Sigmoid colon (tissue), 6 donors: ENCODE measurements at regions not wholly inside any gene's neighbourhood (a gene's known extent, or its start where the extent isn't known, plus 50 kb on each side); places are given as distances from the start of the nearest gene placed in this dataset.

Source experiments
- DNase-seq: peaks from one replicate; pipeline ENCODE4 v3.0.0-alpha.2; 2019
- H3K27ac ChIP-seq, 4 donors: fragments of 200-600 bp; sonication (generic); one replicate each; pipeline ENCODE4 v1.5.1; 2016 to 2019; ENCODE audit warnings: mild to moderate bottlenecking in 1 of 4
- H3K27me3 ChIP-seq, 3 donors: fragments of 200-600 bp; sonication (generic); one replicate each; pipeline ENCODE4 v1.5.1; 2019; ENCODE audit warnings: mild to moderate bottlenecking in 1 of 3
- H3K36me3 ChIP-seq, 4 donors: fragments of 200-600 bp; sonication (generic); one replicate each; pipeline ENCODE4 v1.5.1; 2016 to 2019
- H3K4me1 ChIP-seq, 4 donors: fragments of 200-600 bp; sonication (generic); one replicate each; pipeline ENCODE4 v1.5.1; 2017 to 2019
- H3K4me3 ChIP-seq, 4 donors: fragments of 200-600 bp; sonication (generic); one replicate each; pipeline ENCODE4 v1.5.1; 2017 to 2019; ENCODE audit warnings: mild to moderate bottlenecking in 2 of 4, moderate library complexity in 1 of 4
- H3K9me3 ChIP-seq, 4 donors: fragments of 200-600 bp in 3 of 4; sonication (generic) in 3 of 4; one replicate each; pipeline versions ENCODE4 v1.5.1 to v1.6.1; 2013 to 2019
- CTCF ChIP-seq, 4 experiments: fragments of 450-650 bp in 3 of 4; fragments of 200-600 bp in 1 of 4; IDR thresholded peaks; one replicate each; pipeline ENCODE4 v1.5.1; 2016 to 2019; ENCODE audit warnings: antibody characterized with exemption in 4 of 4, mild to moderate bottlenecking in 3 of 4, moderate library complexity in 2 of 4
- EP300 ChIP-seq, 4 donors: sonication (generic); formaldehyde crosslinking; IDR thresholded peaks; one replicate each; pipeline ENCODE4 v1.6.1; 2017; ENCODE audit warnings: antibody characterized with exemption in 4 of 4
- POLR2A ChIP-seq, 2 donors: fragments of 450-650 bp; IDR thresholded peaks; one replicate each; pipeline ENCODE4 v1.6.1; 2016; ENCODE audit warnings: antibody characterized with exemption in 2 of 2, mild to moderate bottlenecking in 2 of 2, moderate library complexity in 2 of 2
- POLR2AphosphoS5 ChIP-seq, 4 donors: sonication (generic); formaldehyde crosslinking; IDR thresholded peaks; one replicate each; pipeline ENCODE4 v1.6.1; 2017; ENCODE audit warnings: antibody characterized with exemption in 4 of 4
- WGBS, 2 donors: extraction: QIAGEN DNeasy Blood & Tissue Kit; methylation state at CpG; one replicate each; pipeline ENCODE4 v1.1.7; 2013; 5-methylcytosine and 5-hydroxymethylcytosine counted together
- intact Hi-C: fragments of 100-400 bp; cut with DNase I; formaldehyde crosslinking; loops from one replicate; pipeline ENCODE4 v1.15.1; 2023
- donor health status: healthy with polysubstance abuse.
- donor health status: healthy.

GRCh38 chr2:62349788-62350187, 153.9 kb downstream of the B3GNT2 start:
- H3K27me3 ChIP-seq: no peaks in the 10 kb centered on the region
- H3K4me3 ChIP-seq: no peak overlapping the region
- no peak for DNase-seq
- no peaks in the 10 kb centered on the region for H3K4me1 ChIP-seq
- no peaks in the 10 kb centered on the region for H3K36me3 ChIP-seq
- peaks cover 0 to 5% (median 0%) of the 10 kb centered on the region in 4 donors for H3K9me3 ChIP-seq
- H3K27ac ChIP-seq: no peak overlapping the region
- intact Hi-C loops: no loop called here
- no peak for TF ChIP-seq EP300 (IDR thresholded peaks at IDR 0.05)
- TF ChIP-seq POLR2A (IDR thresholded peaks at IDR 0.05): no peak
- TF ChIP-seq CTCF (IDR thresholded peaks at IDR 0.05): no peak
- TF ChIP-seq POLR2AphosphoS5 (IDR thresholded peaks at IDR 0.05): no peak
- WGBS, 2 donors: 92 to 96% methylated on average over 6 of the region's 6 CpGs

- DNase-seq: no peak
- Histone ChIP-seq H3K27ac (no peak overlapping the region), H3K27me3 (no peaks in the 10 kb centered on the region), H3K4me3 (no peak overlapping the region), H3K36me3 (no peaks in the 10 kb centered on the region), H3K9me3 (peaks cover 0 to 5% (median 0%) of the 10 kb centered on the region in 4 donors), H3K4me1 (no peaks in the 10 kb centered on the region)
- WGBS, 2 donors: 78 to 89% methylated on average over 1 of the region's 1 CpG
- TF ChIP-seq POLR2A (IDR thresholded peaks at IDR 0.05): no peak
- no peak for TF ChIP-seq CTCF (IDR thresholded peaks at IDR 0.05)
- TF ChIP-seq EP300 (IDR thresholded peaks at IDR 0.05): no peak
- TF ChIP-seq POLR2AphosphoS5 (IDR thresholded peaks at IDR 0.05): no peak
- intact Hi-C loops: no loop called here
Measured at GRCh38 chr2:62348700-62349099, 152.8 kb downstream of the B3GNT2 start.

- intact Hi-C loops: no loop called here
- TF ChIP-seq EP300 (IDR thresholded peaks at IDR 0.05): no peak
- no peak for TF ChIP-seq CTCF (IDR thresholded peaks at IDR 0.05)
- TF ChIP-seq POLR2AphosphoS5 (IDR thresholded peaks at IDR 0.05): no peak
- no peak for TF ChIP-seq POLR2A (IDR thresholded peaks at IDR 0.05)
- Histone ChIP-seq H3K4me1 (no peaks in the 10 kb centered on the region), H3K27me3 (no peaks in the 10 kb centered on the region), H3K4me3 (no peak overlapping the region), H3K9me3 (peaks cover 0 to 5% (median 0%) of the 10 kb centered on the region in 4 donors), H3K27ac (no peak overlapping the region), H3K36me3 (no peaks in the 10 kb centered on the region)
- DNase-seq: no peak
- WGBS, 2 donors: 90 to 93% methylated on average over 7 of the region's 7 CpGs
Measured at GRCh38 chr2:62347563-62348270, 151.8 kb downstream of the B3GNT2 start.

- Histone ChIP-seq H3K27ac (no peak overlapping the region), H3K9me3 (no peaks in the 10 kb centered on the region), H3K4me1 (peaks cover 0 to 25% (median 14%) of the 10 kb centered on the region in 4 donors), H3K27me3 (no peaks in the 10 kb centered on the region), H3K4me3 (no peak overlapping the region), H3K36me3 (no peaks in the 10 kb centered on the region)
- intact Hi-C loops: loop anchor here (5.0 kb wide), 1 partner anchor 147 kb away; the partner anchor contains the start of gene B3GNT2
- WGBS, 2 donors: 79 to 95% methylated on average over 5 of the region's 5 CpGs
- TF ChIP-seq POLR2AphosphoS5 (IDR thresholded peaks at IDR 0.05) (no peak), EP300 (IDR thresholded peaks at IDR 0.05) (no peak), POLR2A (IDR thresholded peaks at IDR 0.05) (no peak), CTCF (IDR thresholded peaks at IDR 0.05) (no peak)
- no peak for DNase-seq
Measured at GRCh38 chr2:62344472-62344871, 148.6 kb downstream of the B3GNT2 start.
